ENCODE measurements at regions not wholly inside any gene's neighbourhood (a gene's known extent, or its start where the extent isn't known, plus 50 kb on each side); places are given as distances from the start of the nearest gene placed in this dataset.
A peak's percentile ranks its signal among the peaks of the same experiment; 100 is the strongest.

GRCh38 chr20:24761220-24762065 lies 187.6 kb upstream of the CST7 start:
- intact Hi-C loops (cut with DNase I), result no loop called here
- no peak for DNase-seq (ENCODE audit: low spot score)

- peak; percentile 76 for DNase-seq (ENCODE audit: low spot score)
These were observed 186.7 kb upstream of the CST7 start for GRCh38 chr20:24762371-24762770.

GRCh38 chr20:24762791-24763350 lies 186.2 kb upstream of the CST7 start:
- DNase-seq (ENCODE audit: low spot score), result no peak
- intact Hi-C loops (cut with DNase I), result no loop called here

More at GRCh38 chr20:24762371-24762770, 186.7 kb upstream of the CST7 start:
- intact Hi-C loops (cut with DNase I), result no loop called here

GRCh38 chr20:24763386-24764026 lies 185.6 kb upstream of the CST7 start:
- DNase-seq (ENCODE audit: low spot score), result peak; percentile 69
- intact Hi-C loops (cut with DNase I), result no loop called here

GRCh38 chr20:24764027-24764793 lies 184.9 kb upstream of the CST7 start:
- DNase-seq (ENCODE audit: low spot score), result no peak
- intact Hi-C loops (cut with DNase I), result no loop called here

- intact Hi-C loops (cut with DNase I), result no loop called here
These were observed 184.3 kb upstream of the CST7 start for GRCh38 chr20:24764794-24765202.

GRCh38 chr20:24765316-24766142 lies 183.5 kb upstream of the CST7 start:
- intact Hi-C loops (cut with DNase I), result no loop called here
- DNase-seq (ENCODE audit: low spot score), result peak; percentile 68

More at GRCh38 chr20:24764794-24765202, 184.3 kb upstream of the CST7 start:
- peak; percentile 74 for DNase-seq (ENCODE audit: low spot score)

DNA sequence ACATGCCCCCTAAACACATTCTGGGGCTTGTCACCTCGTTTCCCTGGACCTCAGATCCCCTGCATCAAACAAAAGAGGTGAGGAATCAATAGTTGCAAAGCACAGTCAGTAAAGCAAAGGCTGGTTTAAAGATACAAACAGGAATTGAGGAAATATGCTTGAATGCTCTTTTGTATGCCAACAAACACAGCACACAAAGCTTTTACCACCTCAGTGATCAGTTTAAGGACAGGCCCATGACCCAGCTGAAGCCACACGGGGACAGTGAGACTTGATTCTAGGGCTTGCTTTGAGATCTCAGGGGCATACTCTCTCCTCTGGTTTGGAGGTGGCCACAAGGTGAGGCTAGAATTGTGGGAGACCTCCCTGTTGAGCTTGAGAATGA lies 182.9 kb upstream of the CST7 start:
- intact Hi-C loops (cut with DNase I), result no loop called here
- DNase-seq (ENCODE audit: low spot score), result no peak

DNA sequence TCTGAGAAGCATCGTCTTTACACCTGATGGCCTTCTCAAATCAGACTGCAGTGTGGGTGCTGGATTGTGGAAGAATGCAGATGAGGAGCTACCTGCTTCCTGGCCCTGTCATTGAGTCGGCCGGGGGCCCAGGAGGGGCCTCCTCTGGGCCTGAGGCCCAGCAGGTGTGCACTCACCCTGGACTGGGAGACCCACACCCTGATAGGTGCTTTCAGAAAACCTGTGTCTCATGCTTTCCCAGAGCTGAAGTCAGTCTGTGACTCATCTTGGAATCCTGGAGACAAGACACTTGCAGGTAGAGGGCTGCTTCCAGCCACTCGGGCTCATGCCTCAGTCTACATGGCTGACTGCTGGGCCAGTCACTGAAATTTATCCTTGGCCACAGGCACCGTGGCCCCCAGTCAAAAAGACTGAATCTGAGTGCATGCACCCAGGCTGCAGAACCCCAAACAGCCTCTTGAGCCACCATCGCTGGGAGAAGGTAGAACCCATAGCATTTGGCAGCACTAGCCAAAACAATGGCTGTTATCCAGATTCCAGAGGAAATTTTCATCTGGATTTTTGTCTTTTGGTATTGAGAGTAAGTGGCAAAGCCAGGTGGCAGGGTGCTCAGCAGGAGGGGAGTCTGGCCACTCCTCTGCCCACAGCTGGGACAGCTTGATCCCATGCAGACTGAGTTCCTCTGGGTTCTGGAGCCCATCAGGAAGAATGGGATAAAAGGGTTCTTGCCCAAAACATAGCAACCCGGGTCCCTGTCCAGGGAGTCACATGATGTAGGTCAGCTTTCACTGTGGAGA lies 182.0 kb upstream of the CST7 start:
- peak; percentile 73 for DNase-seq (ENCODE audit: low spot score)
- intact Hi-C loops (cut with DNase I), result no loop called here

- intact Hi-C loops (cut with DNase I), result no loop called here
- DNase-seq (ENCODE audit: low spot score), result no peak
These were observed 181.4 kb upstream of the CST7 start for GRCh38 chr20:24767623-24768100.

DNA sequence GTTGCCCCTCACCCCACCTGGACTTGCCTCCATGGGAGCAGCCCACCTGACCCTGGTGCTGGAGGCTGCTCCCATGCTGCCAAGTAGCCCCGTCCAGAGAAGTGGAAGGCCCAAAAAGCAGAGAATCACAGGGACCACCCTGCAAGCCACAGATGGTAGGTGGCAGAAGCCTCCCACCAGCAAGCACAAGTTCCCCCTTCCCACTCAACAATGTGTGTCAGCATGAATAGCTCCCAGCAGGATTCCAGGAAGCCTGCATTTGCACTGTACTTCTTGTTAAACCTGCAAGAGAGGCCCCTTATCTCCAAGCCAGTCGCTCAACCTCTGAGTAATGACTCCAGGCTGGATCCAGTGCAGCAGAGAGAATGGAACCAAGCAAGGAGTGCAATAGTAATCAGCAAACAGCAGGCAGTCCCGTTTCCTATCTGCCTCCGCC lies 180.8 kb upstream of the CST7 start:
- DNase-seq (ENCODE audit: low spot score), result no peak

DNA sequence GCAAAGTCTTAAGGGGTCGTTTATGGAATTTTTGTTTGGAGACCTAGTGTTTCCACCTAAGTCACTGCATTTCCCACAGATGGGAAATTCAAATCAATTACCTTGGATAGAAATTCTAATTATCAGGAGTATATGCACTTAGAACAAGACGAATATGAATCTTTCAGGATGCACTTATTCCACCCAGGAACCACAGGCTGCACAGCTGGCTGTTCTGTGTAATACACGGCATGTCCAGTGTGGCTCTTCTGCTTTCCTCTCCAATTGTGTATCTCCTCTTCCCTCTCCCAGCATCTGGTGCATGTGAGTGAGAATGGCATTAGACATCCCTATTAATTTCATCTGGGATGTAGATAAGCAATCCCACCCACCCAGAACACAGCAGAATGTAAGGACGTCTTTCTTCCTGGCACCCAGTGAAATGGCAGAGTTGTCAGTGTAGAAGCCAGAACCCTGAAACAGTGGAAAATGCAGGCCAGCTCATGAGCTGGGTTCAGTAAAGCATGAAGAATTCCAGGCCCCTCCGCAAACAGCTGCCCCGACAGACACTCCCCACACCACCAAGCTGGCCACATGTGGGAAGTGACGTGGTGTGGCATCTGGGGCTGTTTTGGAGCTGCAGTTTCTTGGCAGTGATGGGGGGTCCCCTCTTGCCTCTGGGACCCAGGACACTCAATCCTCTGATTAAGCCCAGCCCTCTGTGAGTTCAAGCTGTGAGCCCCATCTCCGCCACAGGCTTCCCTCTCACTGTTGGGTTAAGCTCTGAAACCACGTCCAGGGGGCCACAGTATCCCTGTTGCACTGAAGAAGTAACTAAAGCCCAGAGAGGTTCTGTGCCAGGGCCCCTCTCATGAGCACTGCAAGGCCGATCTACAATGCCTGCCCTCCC lies 180.1 kb upstream of the CST7 start:
- DNase-seq (ENCODE audit: low spot score), result no peak
- intact Hi-C loops (cut with DNase I), result no loop called here

More for the DNA sequence above, 180.8 kb upstream of the CST7 start:
- intact Hi-C loops (cut with DNase I), result no loop called here

DNA sequence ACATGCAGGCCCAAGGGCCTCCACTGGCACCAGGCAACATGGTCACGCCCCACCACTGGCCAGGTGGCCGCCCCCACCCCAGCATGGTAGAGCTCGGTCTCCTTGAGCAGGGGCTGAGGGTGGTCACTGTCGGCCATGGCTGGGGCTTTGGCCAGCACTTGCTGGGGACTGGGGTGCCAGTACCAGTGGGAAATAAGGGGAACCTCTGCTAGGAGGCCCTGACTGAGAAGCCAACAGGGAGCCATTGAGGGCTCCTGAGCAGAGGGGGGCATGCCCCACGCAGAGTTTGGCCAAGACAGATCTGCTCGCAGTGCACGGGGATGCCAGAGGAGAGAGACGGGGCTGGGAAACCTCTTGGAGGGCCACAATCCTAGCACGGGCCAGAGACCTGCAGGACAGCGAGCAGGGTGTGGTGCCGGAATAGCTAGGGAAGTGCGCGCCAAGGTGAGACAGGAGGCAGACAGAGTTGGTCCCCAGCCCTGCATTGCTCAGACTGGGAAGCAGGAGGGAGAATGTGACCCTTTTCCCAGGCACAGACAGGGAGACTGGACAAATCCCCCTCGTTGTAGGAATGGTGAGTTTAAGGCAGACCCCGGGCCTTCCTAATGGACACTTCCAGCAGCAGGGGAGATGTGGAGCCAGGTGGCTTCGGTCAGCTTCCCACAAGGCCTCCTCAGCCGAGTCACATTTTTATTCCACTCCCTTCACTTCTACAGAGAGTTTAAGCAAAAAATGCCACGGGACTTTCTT lies 179.0 kb upstream of the CST7 start:
- DNase-seq (ENCODE audit: low spot score), result no peak
- intact Hi-C loops (cut with DNase I), result no loop called here

DNA sequence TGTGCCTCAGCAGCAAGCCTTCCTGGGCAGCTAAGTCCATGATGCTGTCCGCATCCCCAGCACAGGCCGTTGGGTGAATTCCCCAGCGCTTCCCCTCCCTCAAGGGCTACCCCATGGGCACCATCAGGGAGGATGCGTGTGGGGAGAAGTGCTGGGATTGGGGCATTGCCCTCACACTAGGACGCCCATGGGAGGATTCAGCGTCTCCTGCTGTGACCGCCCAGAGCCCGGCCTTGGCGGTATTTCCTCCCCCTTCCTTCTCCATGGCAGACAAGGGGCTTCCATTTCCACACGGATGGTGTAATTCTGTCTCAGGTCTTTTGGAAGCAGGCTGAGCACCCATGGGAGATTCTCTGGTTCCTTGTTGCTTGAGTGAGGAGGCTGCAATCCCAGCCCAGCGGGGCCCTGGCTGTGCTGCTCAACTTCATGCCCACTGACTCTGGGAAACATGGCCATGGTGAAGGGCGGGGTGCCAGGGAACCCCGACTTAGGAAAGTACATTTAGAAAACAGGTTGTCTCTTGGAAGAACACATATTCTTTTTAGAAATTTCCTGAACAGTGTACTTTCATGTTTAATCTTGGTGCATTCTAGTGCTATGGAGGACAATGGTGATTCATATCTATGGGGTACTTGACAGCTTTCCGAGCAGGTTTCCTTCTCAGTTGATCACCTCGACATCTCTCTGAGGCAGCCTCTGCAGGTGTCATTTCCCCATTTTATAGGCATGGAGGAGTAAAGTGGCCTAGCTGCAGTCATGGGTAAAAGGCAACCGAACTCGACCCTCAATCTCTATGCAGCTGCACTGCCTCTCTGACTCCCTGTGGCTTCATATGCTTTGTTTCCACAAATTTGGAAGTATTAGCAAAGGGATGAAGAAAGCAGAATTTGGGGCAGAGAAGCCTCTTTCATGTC lies 178.2 kb upstream of the CST7 start:
- intact Hi-C loops (cut with DNase I), result no loop called here
- DNase-seq (ENCODE audit: low spot score), result no peak

GRCh38 chr20:24771542-24772061 lies 177.5 kb upstream of the CST7 start:
- DNase-seq (ENCODE audit: low spot score), result no peak
- intact Hi-C loops (cut with DNase I), result no loop called here

All from posterior vena cava (tissue), 2 donors.